Adrenal gland (tissue), 9 donors: ENCODE measurements at regions not wholly inside any gene's neighbourhood (a gene's known extent, or its start where the extent isn't known, plus 50 kb on each side); places are given as distances from the start of the nearest gene placed in this dataset.

ENCODE experiments used
- DNase-seq, 7 donors: peaks; one replicate each; pipeline ENCODE4 v3.0.0-alpha.2; 2019 to 2020
- H3K27ac ChIP-seq, 5 donors: fragments of 200-600 bp; sonication (generic) in 4 of 5; 1 replicate in 3 of 5; 2 replicates in 2 of 5; pipeline versions ENCODE4 v1.5.1 to v1.8.0; 2016 to 2020; ENCODE audit warnings: mild to moderate bottlenecking in 1 of 5
- H3K27me3 ChIP-seq: fragments of 200-600 bp; 2 replicates; pipeline ENCODE4 v1.8.0; 2021
- H3K36me3 ChIP-seq, 2 donors: fragments of 200-600 bp; replicated peaks in 1 of 2; 1 replicate in 1 of 2; 2 replicates in 1 of 2; pipeline versions ENCODE4 v1.5.1 to v1.8.0; 2018 to 2022
- H3K4me1 ChIP-seq, 2 donors: fragments of 200-600 bp; replicated peaks in 1 of 2; 1 replicate in 1 of 2; 2 replicates in 1 of 2; pipeline versions ENCODE4 v1.5.1 to v1.8.0; 2018 to 2021
- H3K4me3 ChIP-seq, 4 donors: fragments of 200-600 bp; sonication (generic) in 3 of 4; one replicate each; pipeline ENCODE4 v1.5.1; 2016 to 2018
- H3K9me3 ChIP-seq, 3 donors: fragments of 200-600 bp; sonication (generic) in 1 of 3; replicated peaks in 1 of 3; 1 replicate in 2 of 3; 2 replicates in 1 of 3; pipeline versions ENCODE4 v1.5.1 to v1.8.0; 2016 to 2021
- CTCF ChIP-seq, 6 experiments: fragments of 450-650 bp in 4 of 6; fragments of 200-600 bp in 2 of 6; sonication (generic) in 1 of 6; IDR thresholded peaks; 1 replicate in 5 of 6; 2 replicates in 1 of 6; pipeline versions ENCODE4 v1.5.1 to v1.8.0; 2016 to 2021; ENCODE audit warnings: antibody characterized with exemption in 6 of 6, mild to moderate bottlenecking in 2 of 6, moderate library complexity in 1 of 6
- POLR2A ChIP-seq, 2 donors: fragments of 450-650 bp; IDR thresholded peaks; one replicate each; pipeline ENCODE4 v1.6.1; 2017; ENCODE audit warnings: antibody characterized with exemption in 2 of 2, mild to moderate bottlenecking in 2 of 2, moderate library complexity in 1 of 2
- WGBS, 4 donors: extraction: QIAGEN DNeasy Blood & Tissue Kit in 2 of 4; methylation state at CpG; one replicate each; pipeline versions ENCODE4 v1.1.5 to v1.1.7; 2013 to 2017; 5-methylcytosine and 5-hydroxymethylcytosine counted together
- intact Hi-C, 2 donors: fragments of 100-400 bp; cut with DNase I; formaldehyde crosslinking; loops; one replicate each; pipeline versions ENCODE4 v1.14.1 to v1.15.0; 2022 to 2023
- donor health status: healthy with polysubstance abuse.
- donor health status: Bipolar disorder and iron deficiency.
- donor health status: DM: yes; HTN: yes; CAD: no.
- donor health status: DM: no; HTN: no; CAD: no.
- donor health status: DM: no; HTN: no; CAD: no.

DNA sequence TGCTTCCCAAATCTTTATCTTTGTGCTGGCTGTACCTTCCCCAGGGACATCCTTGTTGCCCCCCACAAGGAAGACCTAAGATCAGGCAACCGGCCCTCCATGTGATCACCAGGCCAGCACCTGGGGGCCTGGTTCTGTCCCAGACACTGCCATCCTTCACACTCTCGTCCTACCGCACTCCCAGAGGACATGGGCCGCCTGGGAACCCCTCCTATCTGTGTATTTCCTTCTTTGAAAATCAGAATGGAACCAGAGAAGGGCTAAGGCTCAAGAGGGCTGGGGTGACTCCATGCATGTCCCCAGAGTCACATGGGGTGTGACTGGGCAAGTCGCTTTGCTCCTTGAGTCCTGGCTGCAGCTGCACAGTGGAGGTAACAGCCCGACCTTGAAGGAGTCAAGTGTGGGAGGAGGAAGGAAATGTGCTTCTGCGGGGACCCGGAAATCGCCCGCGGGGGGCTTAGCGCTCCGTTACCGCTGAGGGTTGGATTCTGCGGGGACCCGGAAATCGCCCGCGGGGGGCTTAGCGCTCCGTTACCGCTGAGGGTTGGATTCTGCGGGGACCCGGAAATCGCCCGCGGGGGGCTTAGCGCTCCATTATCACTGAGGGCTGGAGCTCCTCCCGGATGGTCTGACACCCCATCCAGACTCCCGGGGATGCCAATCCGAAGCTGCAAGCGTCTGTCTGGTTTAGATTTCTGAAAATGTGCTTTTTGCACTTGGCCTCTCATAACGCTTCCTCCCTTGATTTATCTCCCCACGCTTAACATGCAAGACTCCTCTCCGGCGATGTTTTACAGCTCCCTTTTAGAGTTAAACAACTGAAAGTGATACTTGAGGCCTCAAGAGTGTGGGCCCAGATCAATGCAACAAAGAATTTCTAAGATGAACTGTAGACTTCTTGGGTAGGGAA is 278.9 kb downstream of the NPHP4 start:
- Histone ChIP-seq H3K27ac (no peak overlapping the region), H3K27me3 (peaks cover 8% of the 10 kb centered on the region), H3K9me3 (no peaks in the 10 kb centered on the region), H3K4me3 (no peak overlapping the region), H3K4me1 (no peaks in the 10 kb centered on the region), H3K36me3 (no peaks in the 10 kb centered on the region)
- no peak for DNase-seq
- intact Hi-C loops, result no loop called here
- TF ChIP-seq CTCF (IDR thresholded peaks at IDR 0.05), result no peak
- no peak for TF ChIP-seq POLR2A (IDR thresholded peaks at IDR 0.05)
- 73 to 93% (median 90%) methylated on average over 27 to 36 of the region's 36 CpGs for WGBS, 4 donors

GRCh38 chr1:5711956-5712645 is 280.1 kb downstream of the NPHP4 start:
- Histone ChIP-seq H3K27ac (no peak overlapping the region), H3K4me1 (no peaks in the 10 kb centered on the region), H3K36me3 (no peaks in the 10 kb centered on the region), H3K27me3 (peaks cover 8% of the 10 kb centered on the region), H3K9me3 (no peaks in the 10 kb centered on the region), H3K4me3 (no peak overlapping the region)
- WGBS, 4 donors, result 91 to 94% (median 93%) methylated on average over 31 to 45 of the region's 45 CpGs
- intact Hi-C loops, result no loop called here
- DNase-seq, result no peak
- no peak for TF ChIP-seq POLR2A (IDR thresholded peaks at IDR 0.05)

GRCh38 chr1:5711079-5711478 is 281.1 kb downstream of the NPHP4 start:
- DNase-seq, result no peak
- TF ChIP-seq CTCF (IDR thresholded peaks at IDR 0.05), result no peak
- no peak for TF ChIP-seq POLR2A (IDR thresholded peaks at IDR 0.05)
- Histone ChIP-seq H3K27ac (no peak overlapping the region), H3K4me3 (no peak overlapping the region), H3K36me3 (no peaks in the 10 kb centered on the region), H3K27me3 (peaks cover 8% of the 10 kb centered on the region), H3K4me1 (no peaks in the 10 kb centered on the region), H3K9me3 (no peaks in the 10 kb centered on the region)
- 69 to 78% (median 73%) methylated on average over 4 to 7 of the region's 7 CpGs for WGBS, 4 donors
- intact Hi-C loops, result no loop called here

GRCh38 chr1:5709976-5710375 is 282.2 kb downstream of the NPHP4 start:
- intact Hi-C loops, result no loop called here
- no peak for DNase-seq
- WGBS, 4 donors, result 54 to 67% (median 60%) methylated on average over 3 of the region's 3 CpGs
- Histone ChIP-seq H3K4me1 (no peaks in the 10 kb centered on the region), H3K4me3 (no peak overlapping the region), H3K9me3 (no peaks in the 10 kb centered on the region), H3K27me3 (peaks cover 1% of the 10 kb centered on the region), H3K36me3 (no peaks in the 10 kb centered on the region), H3K27ac (no peak overlapping the region)
- no peak for TF ChIP-seq CTCF (IDR thresholded peaks at IDR 0.05)
- TF ChIP-seq POLR2A (IDR thresholded peaks at IDR 0.05), result no peak
